HG02938 (cell line): ENCODE measurements at regions not wholly inside any gene's neighbourhood (a gene's known extent, or its start where the extent isn't known, plus 50 kb on each side); places are given as distances from the start of the nearest gene placed in this dataset.
"Not testable (repeated sequence)": the region's sequence is repeated elsewhere in the genome, so short reads cannot be mapped to it uniquely, and the experiment has no call there.

Experiments used
- ATAC-seq: cut with Tn5 transposase; IDR thresholded peaks from one replicate; pipeline ENCODE4 v1.9.1; 2021; ENCODE audit warnings: mild to moderate bottlenecking, moderate library complexity; ENCODE audit not compliant: unreplicated experiment

DNA sequence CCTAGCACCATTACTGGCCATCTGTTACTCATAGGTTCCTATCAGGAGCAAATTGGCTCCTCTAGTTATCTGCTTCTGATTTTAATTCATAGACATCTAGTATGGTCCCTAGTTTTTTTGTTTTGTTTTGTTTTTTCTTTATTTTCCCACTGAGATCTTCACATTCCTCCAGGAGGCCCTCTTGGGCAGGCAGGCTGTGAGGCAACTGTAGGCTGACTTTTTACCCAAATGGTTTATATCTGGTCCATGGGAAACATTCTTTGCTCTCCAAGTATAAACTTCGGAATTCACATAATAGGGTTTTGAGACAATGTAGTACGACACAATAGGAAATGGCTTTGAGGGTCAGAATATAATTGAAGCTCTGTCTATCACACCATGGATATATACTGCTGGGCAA, 250.9 kb upstream of the DAB2 start:
- ATAC-seq: no peak

DNA sequence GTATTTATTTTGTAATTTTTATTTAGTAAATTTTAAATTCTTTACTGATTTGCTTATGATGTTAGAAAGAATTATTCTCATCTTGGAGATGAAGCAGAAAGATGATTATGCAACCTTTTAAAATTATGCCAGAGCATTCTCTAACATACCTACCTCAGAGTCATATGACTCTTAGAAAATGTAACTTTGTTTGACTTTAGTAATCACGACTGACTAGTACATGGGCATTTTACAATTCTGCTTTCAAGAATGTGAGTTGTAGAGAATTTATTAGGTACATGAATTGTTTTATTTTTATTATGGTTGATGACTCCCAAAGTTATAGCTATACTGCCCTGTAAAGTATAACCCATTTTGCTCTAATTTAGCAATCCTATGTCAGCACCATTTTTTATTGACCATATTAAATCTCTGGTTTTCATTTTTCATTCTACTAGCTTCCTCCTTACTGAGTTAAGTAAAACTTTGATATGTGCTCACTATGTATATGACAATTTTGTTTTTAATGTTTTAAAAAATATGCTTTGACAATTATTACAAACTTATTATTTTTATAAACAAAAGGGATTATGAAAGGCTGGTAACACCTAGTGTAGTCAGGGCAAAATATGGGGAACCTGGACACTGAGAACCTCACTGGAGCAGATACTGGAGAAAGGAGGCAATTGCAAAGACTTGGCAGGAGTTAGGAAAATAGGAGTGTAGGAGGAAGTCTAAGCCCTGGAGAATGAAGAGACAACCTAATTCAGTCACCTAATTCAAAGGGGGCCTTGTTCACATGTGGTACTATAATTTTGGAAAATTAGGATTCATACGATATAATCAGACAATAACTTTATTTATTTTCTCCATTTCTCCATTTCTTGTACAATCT, 249.7 kb upstream of the DAB2 start:
- ATAC-seq: no peak

DNA sequence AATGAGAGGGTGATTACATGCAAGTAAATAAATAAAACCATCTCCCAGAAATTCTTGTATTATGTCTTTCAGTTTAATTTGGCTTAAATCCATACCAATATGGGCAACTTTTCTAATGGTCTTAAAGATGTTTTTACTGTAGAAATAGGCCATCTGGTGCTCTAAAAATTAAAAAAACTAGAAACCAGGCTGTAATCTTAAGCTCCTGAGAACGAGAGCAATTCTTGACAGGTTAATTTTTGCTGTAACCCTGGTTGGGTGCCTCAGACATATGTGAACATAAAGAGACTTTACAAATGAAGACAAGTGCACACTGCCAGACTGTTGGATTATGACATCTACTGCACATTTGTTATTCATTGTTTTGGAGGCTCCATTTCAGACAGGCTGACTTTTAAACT, 246.8 kb upstream of the DAB2 start:
- ATAC-seq: no peak

- ATAC-seq: no peak
These were observed 246.2 kb upstream of the DAB2 start for GRCh38 chr5:39670955-39671354.

DNA sequence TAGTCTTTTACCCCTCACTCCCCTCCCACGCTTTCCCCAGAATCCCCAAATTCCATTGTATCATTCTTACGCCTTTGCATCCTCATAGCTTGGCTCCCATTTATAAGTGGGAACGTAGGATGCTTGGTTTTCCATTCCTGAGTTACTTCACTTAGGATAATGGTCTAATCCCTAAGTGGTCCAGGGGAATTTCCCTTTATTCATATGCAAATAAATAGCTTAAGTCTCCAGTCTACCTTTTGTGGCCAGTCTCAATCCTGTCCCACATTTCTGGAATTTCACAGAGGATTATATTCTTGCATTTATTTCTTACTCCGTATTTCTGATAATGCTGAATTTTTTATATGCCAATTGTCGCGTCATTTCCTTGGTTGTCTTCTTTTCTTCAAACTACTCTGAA, 245.6 kb upstream of the DAB2 start:
- ATAC-seq: no peak

DNA sequence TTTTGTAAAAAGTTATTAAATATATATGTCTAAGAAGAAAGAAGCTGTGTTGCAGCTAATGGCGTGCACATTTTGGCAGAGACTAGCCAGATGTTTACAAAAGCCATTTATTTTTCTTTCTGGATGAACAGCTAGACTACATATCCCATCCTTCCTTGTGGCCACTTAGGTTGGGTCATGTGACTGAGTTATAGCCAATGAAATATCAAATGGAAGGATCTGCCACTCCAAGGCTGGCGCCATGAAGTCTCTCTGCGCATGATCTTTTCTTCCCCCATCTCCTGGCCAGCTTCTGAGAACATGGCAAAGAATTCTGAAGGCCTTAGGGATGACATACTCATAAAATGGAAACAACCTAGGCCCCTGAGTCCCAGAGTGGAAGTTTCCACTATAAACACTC, 244.2 kb upstream of the DAB2 start:
- ATAC-seq: no peak

- ATAC-seq: no peak
These were observed 240.5 kb upstream of the DAB2 start for GRCh38 chr5:39665328-39665727.

- no peak for ATAC-seq
These were observed 238.2 kb upstream of the DAB2 start for GRCh38 chr5:39662945-39663344.

GRCh38 chr5:39661026-39661779, 236.4 kb upstream of the DAB2 start:
- ATAC-seq: no peak

GRCh38 chr5:39660020-39660419, 235.2 kb upstream of the DAB2 start:
- ATAC-seq: no peak

GRCh38 chr5:39658866-39659265, 234.1 kb upstream of the DAB2 start:
- no peak for ATAC-seq

DNA sequence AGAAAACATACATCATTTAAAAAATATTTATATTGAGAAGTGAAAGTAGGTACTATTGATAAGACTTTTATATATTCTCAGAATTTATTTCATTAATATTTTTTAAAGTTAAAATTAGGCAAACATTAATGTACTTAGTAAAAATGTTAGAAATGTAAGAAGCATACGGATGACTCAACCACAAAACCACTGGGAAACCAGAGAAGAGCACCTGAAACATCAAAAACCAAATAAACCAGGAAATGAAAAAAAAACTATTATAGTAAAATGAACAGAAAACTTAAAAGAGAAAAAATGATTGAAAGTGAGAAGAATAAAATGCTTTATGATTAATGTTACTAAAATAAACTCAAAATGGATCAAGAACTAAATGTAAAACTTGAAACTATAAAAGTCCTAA, 233.2 kb upstream of the DAB2 start:
- no peak for ATAC-seq

DNA sequence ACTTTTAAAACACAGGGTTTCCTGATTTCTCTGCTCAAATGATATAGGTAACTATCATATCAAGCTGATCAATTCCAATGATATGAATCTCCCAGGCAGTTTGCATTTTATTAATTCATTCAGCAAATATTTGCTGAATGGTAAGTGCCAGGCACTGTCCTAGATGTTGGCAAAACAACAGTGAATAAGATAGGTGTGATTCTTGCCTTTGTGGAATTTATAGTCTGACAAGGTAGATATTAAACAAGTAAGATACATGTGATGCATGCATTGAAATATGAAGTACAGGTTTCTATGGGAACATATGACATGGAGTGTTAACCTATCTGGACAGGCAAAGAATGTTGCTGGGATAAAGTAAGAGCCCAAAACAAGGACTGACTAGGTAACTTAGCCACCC, 231.8 kb upstream of the DAB2 start:
- ATAC-seq: no peak

GRCh38 chr5:39654715-39655114, 229.9 kb upstream of the DAB2 start:
- ATAC-seq: no peak

GRCh38 chr5:39652481-39652880, 227.7 kb upstream of the DAB2 start:
- not testable (repeated sequence) for ATAC-seq

GRCh38 chr5:39652036-39652435, 227.3 kb upstream of the DAB2 start:
- ATAC-seq: no peak

GRCh38 chr5:39650008-39650762, 225.4 kb upstream of the DAB2 start:
- ATAC-seq: no peak

DNA sequence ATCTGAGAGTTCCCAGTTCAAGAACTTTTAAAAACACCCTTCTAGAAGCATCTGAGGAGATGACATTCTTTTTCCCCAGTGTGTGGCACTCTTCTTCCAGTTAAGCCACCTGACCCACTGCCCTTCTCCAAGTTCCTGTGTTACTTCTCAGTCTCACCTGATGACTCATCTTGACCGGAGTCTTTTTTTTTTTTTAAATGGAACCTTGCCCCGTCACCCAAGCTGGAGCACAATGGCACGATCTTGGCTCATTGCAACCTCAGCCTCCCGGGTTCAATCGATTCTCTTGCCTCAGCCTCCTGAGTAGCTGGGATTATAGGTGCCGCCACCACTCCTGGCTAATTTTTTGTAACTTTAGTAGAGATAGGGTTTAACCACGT, 224.1 kb upstream of the DAB2 start:
- ATAC-seq: no peak

DNA sequence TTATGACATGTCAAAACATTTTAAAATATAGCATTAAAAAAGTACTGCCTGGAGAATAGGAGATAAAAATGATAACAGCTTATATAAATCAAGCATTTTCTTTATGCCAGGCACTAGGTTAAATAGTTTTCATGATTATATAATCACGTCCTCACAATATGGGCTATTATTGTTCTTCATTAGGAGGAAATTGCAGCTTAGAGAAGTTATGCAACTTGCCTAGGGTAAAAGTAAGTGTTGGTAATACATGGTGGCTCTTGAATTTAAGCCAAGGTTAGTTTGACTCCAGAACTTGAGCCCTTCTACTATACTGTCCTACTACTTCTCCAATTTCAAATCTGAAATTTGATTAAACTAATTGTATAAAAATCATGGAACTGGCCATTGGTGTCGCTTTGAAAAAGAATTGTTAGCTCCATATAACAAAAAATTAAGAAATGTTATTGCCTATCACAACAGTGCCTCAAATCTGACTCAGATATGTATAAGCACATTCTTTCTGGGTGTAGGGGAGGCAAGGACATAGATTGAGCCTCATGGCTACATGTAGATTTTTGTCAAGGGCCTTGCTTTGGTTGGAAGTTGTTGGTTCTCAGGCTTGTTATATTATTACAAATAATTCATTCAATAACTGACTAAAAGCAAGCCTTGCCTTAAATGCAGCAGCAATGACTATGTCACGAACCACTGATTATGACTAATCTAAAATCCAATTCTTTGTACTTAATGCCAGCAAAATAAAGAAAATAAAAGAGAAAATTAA, 223.5 kb upstream of the DAB2 start:
- no peak for ATAC-seq

DNA sequence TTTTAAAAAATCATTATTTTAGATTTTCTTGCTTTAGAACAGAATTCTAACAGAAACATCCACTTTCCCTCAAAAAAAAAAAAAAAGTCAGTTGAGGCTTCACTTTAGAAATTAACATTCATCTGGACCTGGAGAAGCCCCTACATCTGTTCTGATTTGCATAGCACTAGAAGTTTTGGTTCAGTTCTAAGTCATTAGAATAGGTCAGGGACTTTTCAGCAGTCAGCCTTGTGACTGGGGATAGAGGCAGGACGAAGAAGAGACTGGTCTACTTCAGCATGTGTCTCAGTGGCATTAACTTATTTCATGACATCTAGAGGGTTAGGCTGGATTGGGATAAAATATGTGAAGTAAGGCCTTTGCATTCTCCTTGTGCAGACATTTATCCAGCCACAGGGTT, 215.8 kb upstream of the DAB2 start:
- peak; percentile 100 for ATAC-seq

- ATAC-seq: no peak
These were observed 214.9 kb upstream of the DAB2 start for GRCh38 chr5:39639618-39640089.
